Urinary bladder (tissue), 3 donors: ENCODE measurements at regions not wholly inside any gene's neighbourhood (a gene's known extent, or its start where the extent isn't known, plus 50 kb on each side); places are given as distances from the start of the nearest gene placed in this dataset.

Experiments used
- DNase-seq: peaks from one replicate; pipeline ENCODE4 v3.0.0-alpha.2; 2015; ENCODE audit errors: extremely low spot score
- H3K27ac ChIP-seq: one replicate; pipeline ENCODE4 v1.5.1; 2013; ENCODE audit warnings: low read depth, mild to moderate bottlenecking, moderate library complexity
- H3K36me3 ChIP-seq: one replicate; pipeline ENCODE4 v1.6.1; 2013; ENCODE audit warnings: mild to moderate bottlenecking, moderate library complexity; ENCODE audit not compliant: insufficient read depth
- H3K4me1 ChIP-seq: one replicate; pipeline ENCODE4 v1.6.1; 2013; ENCODE audit warnings: mild to moderate bottlenecking, moderate library complexity; ENCODE audit not compliant: insufficient read depth
- H3K4me3 ChIP-seq: one replicate; pipeline ENCODE4 v1.5.1; 2013; ENCODE audit warnings: low read depth, low read length
- WGBS: extraction: QIAGEN DNeasy Blood & Tissue Kit; methylation state at CpG from one replicate; pipeline ENCODE4 v1.1.7; 2013; 5-methylcytosine and 5-hydroxymethylcytosine counted together
- donor health status: healthy with polysubstance abuse.
- donor health status: healthy.

- DNase-seq, result no peak
- Histone ChIP-seq H3K27ac (no peak overlapping the region), H3K4me3 (no peak overlapping the region), H3K4me1 (no peaks in the 10 kb centered on the region), H3K36me3 (no peaks in the 10 kb centered on the region)
- WGBS, result 43% methylated on average over 6 of the region's 6 CpGs
Measured at GRCh38 chr11:27916541-27917100, 191.3 kb downstream of the KIF18A start.

GRCh38 chr11:27914080-27914479, 193.9 kb downstream of the KIF18A start:
- Histone ChIP-seq H3K36me3 (no peaks in the 10 kb centered on the region), H3K27ac (no peak overlapping the region), H3K4me1 (no peaks in the 10 kb centered on the region), H3K4me3 (no peak overlapping the region)
- no peak for DNase-seq

- WGBS, result 61% methylated on average over 3 of the region's 3 CpGs
Measured at GRCh38 chr11:27913650-27914049, 194.3 kb downstream of the KIF18A start.

GRCh38 chr11:27912916-27913315, 195.0 kb downstream of the KIF18A start:
- Histone ChIP-seq H3K4me1 (no peaks in the 10 kb centered on the region), H3K4me3 (no peak overlapping the region), H3K27ac (no peak overlapping the region), H3K36me3 (no peaks in the 10 kb centered on the region)
- WGBS, result 89% methylated on average over 2 of the region's 2 CpGs
- DNase-seq, result no peak

More at GRCh38 chr11:27913650-27914049, 194.3 kb downstream of the KIF18A start:
- no peaks in the 10 kb centered on the region for H3K4me1 ChIP-seq
- DNase-seq, result no peak
- no peak overlapping the region for H3K27ac ChIP-seq
- H3K4me3 ChIP-seq, result no peak overlapping the region
- H3K36me3 ChIP-seq, result no peaks in the 10 kb centered on the region

GRCh38 chr11:27910186-27910931, 197.6 kb downstream of the KIF18A start:
- 78% methylated on average over 5 of the region's 5 CpGs for WGBS
- no peak for DNase-seq
- no peaks in the 10 kb centered on the region for H3K4me1 ChIP-seq
- no peak overlapping the region for H3K27ac ChIP-seq
- H3K36me3 ChIP-seq, result no peaks in the 10 kb centered on the region
- no peak overlapping the region for H3K4me3 ChIP-seq

- no peaks in the 10 kb centered on the region for H3K36me3 ChIP-seq
- no peak for DNase-seq
- no peaks in the 10 kb centered on the region for H3K4me1 ChIP-seq
- H3K27ac ChIP-seq, result no peak overlapping the region
- 75% methylated on average over 2 of the region's 2 CpGs for WGBS
- H3K4me3 ChIP-seq, result no peak overlapping the region
Measured at GRCh38 chr11:27909386-27909785, 198.6 kb downstream of the KIF18A start.

GRCh38 chr11:27908621-27909020, 199.3 kb downstream of the KIF18A start:
- Histone ChIP-seq H3K4me1 (no peaks in the 10 kb centered on the region), H3K4me3 (no peak overlapping the region), H3K36me3 (no peaks in the 10 kb centered on the region), H3K27ac (no peak overlapping the region)
- no peak for DNase-seq
- 64% methylated on average over 3 of the region's 3 CpGs for WGBS

- Histone ChIP-seq H3K27ac (no peak overlapping the region), H3K4me3 (no peak overlapping the region), H3K4me1 (no peaks in the 10 kb centered on the region), H3K36me3 (no peaks in the 10 kb centered on the region)
- WGBS, result 78% methylated on average over 2 of the region's 2 CpGs
- no peak for DNase-seq
Measured at GRCh38 chr11:27907530-27907929, 200.4 kb downstream of the KIF18A start.

GRCh38 chr11:27907091-27907490, 200.9 kb downstream of the KIF18A start:
- no peak for DNase-seq
- no peak overlapping the region for H3K4me3 ChIP-seq
- H3K36me3 ChIP-seq, result no peaks in the 10 kb centered on the region
- no peak overlapping the region for H3K27ac ChIP-seq
- H3K4me1 ChIP-seq, result no peaks in the 10 kb centered on the region
- WGBS, result 71% methylated on average over 2 of the region's 2 CpGs

- 77% methylated on average over 3 of the region's 3 CpGs for WGBS
- Histone ChIP-seq H3K4me1 (no peaks in the 10 kb centered on the region), H3K36me3 (no peaks in the 10 kb centered on the region), H3K27ac (no peak overlapping the region), H3K4me3 (no peak overlapping the region)
- DNase-seq, result no peak
Measured at GRCh38 chr11:27904358-27905055, 203.4 kb downstream of the KIF18A start.

- Histone ChIP-seq H3K4me1 (no peaks in the 10 kb centered on the region), H3K27ac (no peak overlapping the region), H3K4me3 (no peak overlapping the region), H3K36me3 (no peaks in the 10 kb centered on the region)
- no peak for DNase-seq
- WGBS, result 88% methylated on average over 5 of the region's 5 CpGs
Measured at GRCh38 chr11:27902981-27903624, 202.8 kb upstream of the BDNF start.

GRCh38 chr11:27898166-27898565, 197.9 kb upstream of the BDNF start:
- no peaks in the 10 kb centered on the region for H3K4me1 ChIP-seq
- no peak overlapping the region for H3K4me3 ChIP-seq
- no peaks in the 10 kb centered on the region for H3K36me3 ChIP-seq
- WGBS, result 77% methylated on average over 2 of the region's 2 CpGs
- DNase-seq, result no peak
- no peak overlapping the region for H3K27ac ChIP-seq

- DNase-seq, result no peak
- no peaks in the 10 kb centered on the region for H3K4me1 ChIP-seq
- H3K27ac ChIP-seq, result no peak overlapping the region
- no peaks in the 10 kb centered on the region for H3K36me3 ChIP-seq
- no peak overlapping the region for H3K4me3 ChIP-seq
Measured at GRCh38 chr11:27896096-27896495, 195.8 kb upstream of the BDNF start.

- DNase-seq, result no peak
- H3K36me3 ChIP-seq, result no peaks in the 10 kb centered on the region
- H3K4me3 ChIP-seq, result no peak overlapping the region
- no peak overlapping the region for H3K27ac ChIP-seq
- 77% methylated on average over 4 of the region's 4 CpGs for WGBS
- H3K4me1 ChIP-seq, result no peaks in the 10 kb centered on the region
Measured at GRCh38 chr11:27894552-27894951, 194.3 kb upstream of the BDNF start.
